HG02970 (cell line): ENCODE measurements at regions not wholly inside any gene's neighbourhood (a gene's known extent, or its start where the extent isn't known, plus 50 kb on each side); places are given as distances from the start of the nearest gene placed in this dataset.
"Not testable (repeated sequence)": the region's sequence is repeated elsewhere in the genome, so short reads cannot be mapped to it uniquely, and the experiment has no call there.

Experiments used
- ATAC-seq: cut with Tn5 transposase; IDR thresholded peaks from one replicate; pipeline ENCODE4 v1.9.1; 2021; ENCODE audit warnings: mild to moderate bottlenecking, moderate library complexity, moderate number of reproducible peaks; ENCODE audit not compliant: unreplicated experiment, low FRiP score

DNA sequence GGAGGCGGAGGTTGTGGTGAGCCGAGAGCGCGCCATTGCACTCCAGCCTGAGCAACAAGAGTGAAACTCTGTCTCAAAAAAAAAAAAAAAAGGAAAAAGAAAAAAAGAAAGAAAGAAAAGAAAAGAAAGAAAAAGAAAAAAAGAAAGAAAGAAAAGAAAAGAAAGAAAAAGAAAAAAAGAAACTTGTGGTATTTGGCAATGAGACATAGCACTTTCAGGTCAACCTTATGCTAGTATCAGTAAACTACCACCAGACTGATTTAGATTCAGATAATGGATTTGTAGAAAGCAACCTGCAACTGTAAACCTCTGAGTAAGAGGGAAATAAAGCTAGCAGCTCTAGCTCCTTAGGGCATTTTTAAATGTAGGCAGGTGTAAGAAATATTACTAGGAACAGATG is 144.0 kb upstream of the ZNF608 start:
- ATAC-seq: not testable (repeated sequence)

DNA sequence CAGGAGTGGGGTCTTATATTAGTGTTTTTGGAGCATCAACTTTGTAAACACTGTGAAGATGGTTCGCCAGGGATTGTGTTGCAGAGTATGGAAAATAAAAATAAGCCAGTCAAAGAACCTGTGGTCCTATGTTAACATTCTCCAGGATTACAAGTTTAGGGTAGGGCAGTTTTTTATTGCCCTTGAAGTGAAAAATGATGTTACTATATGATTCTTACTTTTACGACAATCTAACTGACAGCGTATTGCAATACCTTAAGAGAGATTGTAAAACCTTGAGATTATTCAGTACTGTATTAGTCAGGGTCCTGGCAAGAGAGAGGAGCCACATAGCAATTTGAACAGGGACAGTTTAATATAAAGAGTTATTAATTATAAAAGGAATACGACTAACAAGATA is 144.7 kb upstream of the ZNF608 start:
- ATAC-seq: no peak

GRCh38 chr5:124892185-124892848 is 145.9 kb upstream of the ZNF608 start:
- no peak for ATAC-seq

DNA sequence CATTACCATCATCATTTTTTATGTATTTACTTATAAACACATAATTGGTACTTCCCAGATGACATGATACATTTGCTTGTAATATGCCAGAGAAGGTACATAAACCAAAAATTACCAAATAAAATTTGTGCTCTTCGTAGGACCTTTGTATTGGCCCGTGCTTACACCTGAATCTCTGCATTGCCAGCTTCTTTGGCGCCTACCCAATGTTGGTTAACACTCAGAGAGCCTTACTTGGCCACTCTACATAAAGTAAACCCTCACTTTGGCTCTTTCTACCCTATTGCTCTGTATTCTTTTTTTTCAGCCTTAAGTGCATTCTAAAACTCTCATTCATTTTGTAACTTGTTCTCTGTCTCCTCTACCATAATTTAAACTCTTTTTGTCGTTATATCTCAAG is 148.1 kb upstream of the ZNF608 start:
- no peak for ATAC-seq

GRCh38 chr5:124895236-124895635 is 148.8 kb upstream of the ZNF608 start:
- no peak for ATAC-seq

GRCh38 chr5:124901081-124901480 is 154.6 kb upstream of the ZNF608 start:
- ATAC-seq: no peak

- ATAC-seq: peak; percentile 96
Observed at GRCh38 chr5:124902097-124902821, 155.8 kb upstream of the ZNF608 start.

DNA sequence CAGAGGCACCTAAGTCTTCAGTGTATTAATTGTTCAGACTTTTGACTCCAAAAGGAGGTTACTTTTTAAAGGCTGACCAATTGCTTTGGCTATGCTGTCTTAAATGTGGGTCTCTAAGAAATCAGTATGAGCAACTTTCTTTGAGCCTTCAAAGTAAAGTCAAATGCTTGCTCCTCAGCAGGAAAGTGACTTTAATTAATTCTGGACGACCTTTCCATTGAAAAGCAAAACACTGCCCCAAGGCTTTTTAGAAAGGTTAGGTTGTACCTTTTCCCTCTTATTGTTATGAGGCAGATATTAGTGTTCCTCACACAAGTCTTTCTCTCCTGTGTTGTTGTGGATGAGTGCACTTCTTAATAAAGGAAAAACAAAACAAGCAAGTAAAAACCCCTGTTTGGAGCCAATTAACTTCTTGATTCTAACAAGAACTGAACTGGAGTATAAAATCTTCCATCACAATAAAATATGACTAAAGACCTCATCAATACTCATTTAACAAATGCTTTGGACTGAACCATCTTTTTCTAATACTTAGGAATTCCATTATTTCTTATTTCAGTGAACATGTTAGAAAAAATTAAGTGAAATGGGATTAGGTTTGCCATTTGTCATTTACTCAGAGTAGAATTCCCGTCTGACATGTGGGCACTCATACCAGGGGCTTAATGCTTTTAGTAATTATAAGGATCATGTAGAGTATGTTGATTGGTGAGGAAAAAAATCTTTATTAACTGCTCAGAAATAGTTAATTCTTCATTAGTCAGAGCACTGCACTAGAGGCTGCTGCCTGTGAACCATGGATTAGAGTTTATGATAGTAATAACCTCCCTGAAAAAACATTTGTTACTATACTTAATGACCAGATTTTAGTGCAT is 159.1 kb upstream of the ZNF608 start:
- ATAC-seq: no peak

DNA sequence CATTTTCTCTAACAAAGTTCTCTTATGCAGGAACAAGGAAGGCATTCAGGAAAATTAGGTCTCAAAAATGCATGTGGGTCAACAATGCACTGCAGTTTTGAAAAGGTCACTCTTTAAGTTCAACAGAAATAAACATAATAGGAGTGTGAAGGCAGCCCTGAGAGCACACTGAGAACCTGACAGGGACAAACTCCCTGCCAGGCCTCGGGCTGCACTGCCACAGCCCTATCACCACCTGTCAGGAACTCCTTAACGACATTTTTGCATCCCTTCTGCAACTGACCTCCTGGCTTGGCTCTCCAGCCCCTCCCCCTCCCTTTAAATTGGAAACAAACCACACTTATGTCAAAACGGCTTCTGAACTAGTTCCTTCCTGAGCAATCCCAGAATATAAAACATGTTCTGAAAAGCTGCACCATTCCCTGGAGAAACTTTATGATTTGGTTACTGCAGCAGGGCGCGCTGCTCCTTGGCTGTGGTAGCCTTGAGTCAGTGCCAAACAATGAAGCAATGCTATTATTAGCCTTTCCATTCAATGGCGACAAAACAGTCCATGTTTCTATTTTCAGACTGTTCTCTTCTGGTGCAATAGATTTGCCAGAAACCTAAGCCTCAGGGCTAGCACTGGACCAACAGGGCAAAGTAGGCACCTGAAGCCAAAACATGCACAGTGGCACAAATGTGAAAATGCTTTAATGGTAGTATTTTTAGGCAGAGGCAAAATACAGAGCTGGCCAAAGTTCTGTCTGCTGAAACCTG is 160.1 kb upstream of the ZNF608 start:
- no peak for ATAC-seq

- ATAC-seq: no peak
Observed at GRCh38 chr5:124907098-124907644, 160.7 kb upstream of the ZNF608 start.

DNA sequence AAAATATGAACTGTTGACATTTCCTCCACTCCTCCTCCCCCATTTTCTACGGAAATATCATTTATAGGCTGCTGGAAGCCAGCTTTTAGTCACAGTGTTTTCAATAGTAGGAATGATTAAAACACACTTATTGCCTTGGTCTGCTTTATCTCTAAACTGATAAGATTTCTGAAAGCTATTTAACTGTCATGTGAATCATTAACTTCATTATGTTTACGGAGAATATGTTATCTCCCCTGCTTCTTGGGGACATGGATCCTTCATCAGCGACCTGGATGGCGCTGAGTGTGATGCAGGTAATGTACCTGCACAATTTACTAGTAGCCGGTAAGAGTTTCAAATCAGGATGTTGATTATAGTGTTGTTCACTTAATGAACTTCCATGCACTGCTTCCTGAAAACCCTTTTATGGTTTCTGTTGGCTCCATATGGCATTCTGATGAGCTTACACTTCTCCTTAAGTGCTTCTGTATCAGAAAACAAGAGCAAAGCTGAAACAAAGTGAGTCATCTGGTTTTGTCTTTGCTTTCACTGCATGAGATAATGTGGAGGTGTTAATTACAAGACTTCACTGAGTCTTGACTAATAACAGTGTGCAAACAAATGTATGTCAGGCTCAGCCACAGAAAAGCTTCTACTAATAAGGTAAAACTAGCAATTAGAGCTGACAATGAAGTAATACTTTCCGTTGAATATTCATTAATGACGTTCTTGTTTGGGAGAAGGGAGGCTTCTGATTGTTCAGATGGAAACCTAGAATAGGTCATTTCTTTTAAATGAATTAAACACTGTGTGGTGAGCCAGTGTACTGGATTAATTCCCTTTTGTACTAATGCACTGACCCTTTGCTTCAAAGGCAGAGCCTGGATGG is 162.4 kb upstream of the ZNF608 start:
- no peak for ATAC-seq

GRCh38 chr5:124909734-124910133 is 163.3 kb upstream of the ZNF608 start:
- no peak for ATAC-seq

GRCh38 chr5:124910354-124911016 is 164.0 kb upstream of the ZNF608 start:
- no peak for ATAC-seq

- ATAC-seq: no peak
Observed at GRCh38 chr5:124912638-124913328, 166.3 kb upstream of the ZNF608 start.

- no peak for ATAC-seq
Observed at GRCh38 chr5:124913329-124913653, 166.9 kb upstream of the ZNF608 start.

- ATAC-seq: not testable (repeated sequence)
Observed at GRCh38 chr5:124916313-124916712, 169.9 kb upstream of the ZNF608 start.

GRCh38 chr5:124918618-124919017 is 172.2 kb upstream of the ZNF608 start:
- no peak for ATAC-seq

DNA sequence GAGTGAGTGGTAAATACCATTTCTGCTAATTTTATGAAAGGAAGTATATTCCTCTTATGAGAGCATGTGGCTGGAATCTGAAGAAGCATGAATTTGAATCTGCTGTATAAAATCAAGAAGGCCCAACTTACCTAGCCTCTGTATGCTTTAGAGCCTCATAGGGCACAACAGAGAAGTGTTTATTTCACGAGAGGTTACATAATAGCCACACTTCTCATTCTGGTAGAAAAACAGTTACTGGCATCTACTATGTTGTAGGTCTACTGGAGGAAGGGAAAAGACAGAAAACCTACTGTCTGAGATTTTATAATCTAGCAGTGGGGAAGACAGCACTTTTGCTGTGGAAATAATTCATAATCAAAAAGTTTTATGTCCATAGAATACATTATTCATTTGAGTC is 172.6 kb upstream of the ZNF608 start:
- ATAC-seq: no peak
